Hematopoietic multipotent progenitor cell treated with erythropoietin and hydrocortisone succinate and interleukin-3 and kit ligand, for 6 days (in vitro differentiated cells): ENCODE measurements at regions not wholly inside any gene's neighbourhood (a gene's known extent, or its start where the extent isn't known, plus 50 kb on each side); places are given as distances from the start of the nearest gene placed in this dataset.
A peak's percentile ranks its signal among the peaks of the same experiment; 100 is the strongest.

Source experiments
- DNase-seq: peaks from one replicate; pipeline ENCODE4 v3.0.0-alpha.2; 2015

DNA sequence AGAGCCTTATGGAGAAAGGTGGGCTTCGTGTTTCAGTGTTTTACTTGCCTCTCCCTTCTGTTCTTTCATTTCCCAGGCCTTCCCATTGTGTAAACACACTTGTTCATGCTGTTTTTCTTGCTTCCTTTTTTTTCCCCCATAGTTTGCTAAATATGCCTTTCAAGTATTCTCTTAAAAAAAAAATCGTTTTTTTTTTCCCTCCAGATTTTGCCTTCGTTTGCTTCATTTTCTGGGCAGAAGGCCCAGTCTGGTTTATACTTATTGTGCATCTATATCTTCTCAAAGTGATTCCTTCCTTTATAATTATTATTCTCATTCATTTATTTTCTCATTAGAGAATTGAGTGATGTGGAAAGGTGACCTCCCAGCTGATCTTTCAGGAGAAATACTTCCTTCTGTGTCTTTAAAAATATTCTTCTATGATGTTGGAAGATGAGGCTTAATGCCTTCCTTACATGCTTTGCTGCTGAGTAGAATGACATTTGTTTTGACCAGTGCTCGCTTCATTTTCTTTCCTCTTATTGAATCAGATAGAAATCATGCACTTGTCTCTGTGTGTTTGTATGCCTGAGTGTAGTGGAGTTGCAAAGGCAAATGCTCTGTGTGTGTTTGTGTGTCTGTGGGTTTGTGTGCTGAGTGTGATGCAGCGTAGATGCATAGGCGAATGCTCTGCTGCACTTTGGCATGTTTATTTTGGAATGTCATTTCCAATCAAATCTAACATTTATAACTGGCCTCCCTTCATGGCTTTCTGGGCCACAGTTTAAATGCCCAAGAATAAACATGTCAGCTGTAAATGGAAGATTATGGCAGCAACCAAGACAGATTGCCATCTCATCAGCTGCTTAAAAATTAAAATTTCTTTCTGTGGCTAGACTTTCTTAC is 591.4 kb downstream of the FGF9 start:
- no peak for DNase-seq

DNA sequence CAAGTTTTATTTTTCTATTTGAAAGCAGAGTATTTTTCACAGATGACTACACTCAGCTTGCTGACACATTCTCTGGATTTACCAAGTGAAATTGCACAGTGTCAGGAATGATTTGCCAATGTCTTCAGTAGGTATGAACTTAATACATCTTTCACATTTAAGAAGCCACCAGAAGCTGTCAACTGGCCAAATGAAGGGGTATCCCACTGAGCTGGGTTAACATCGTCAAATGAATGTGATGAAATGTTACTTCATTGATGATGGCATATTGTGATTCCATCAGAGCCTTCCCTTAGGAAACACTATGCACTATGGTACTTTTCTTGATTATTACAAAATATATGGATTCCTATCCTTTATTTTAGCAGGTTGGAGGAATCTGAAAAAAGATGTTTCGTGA is 592.3 kb downstream of the FGF9 start:
- no peak for DNase-seq

DNA sequence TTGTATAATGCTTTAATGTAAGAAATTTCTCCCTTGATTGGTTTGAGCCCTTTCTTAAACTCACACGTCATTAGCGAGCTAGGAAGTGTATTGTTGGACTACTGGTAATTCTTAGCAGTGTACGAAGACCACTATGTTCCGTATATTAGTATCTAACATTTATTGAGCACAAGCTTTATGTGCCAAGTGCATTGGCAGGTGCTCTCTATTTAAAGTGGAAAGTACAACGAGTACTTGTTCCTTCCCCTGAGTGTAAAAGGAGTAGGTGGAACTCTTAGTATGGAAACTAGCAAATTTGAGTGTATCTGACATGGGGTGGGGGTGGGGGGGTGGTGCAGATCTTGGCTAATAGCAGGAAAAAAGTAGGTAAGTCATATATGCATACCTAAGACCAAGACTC is 594.7 kb downstream of the FGF9 start:
- DNase-seq = no peak

DNA sequence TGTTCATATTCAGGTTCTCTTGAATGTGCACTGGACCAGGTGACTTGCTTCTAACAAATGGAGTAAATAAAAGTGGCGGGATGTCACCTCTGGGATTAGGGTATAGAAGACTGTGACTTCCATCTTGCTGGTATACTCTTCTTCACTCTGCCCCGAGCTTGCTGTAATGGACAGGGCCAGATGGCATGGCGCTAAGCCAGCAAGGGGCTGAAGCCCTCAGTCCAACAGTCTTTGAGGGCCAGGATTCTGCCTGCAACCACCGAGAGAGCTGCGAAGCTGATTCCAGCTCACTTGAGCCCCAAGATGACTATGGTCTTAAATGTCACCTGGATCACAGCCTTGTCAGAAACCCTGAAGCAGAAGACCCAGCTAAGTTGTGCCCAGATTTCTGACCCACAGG is 600.0 kb downstream of the FGF9 start:
- no peak for DNase-seq

DNA sequence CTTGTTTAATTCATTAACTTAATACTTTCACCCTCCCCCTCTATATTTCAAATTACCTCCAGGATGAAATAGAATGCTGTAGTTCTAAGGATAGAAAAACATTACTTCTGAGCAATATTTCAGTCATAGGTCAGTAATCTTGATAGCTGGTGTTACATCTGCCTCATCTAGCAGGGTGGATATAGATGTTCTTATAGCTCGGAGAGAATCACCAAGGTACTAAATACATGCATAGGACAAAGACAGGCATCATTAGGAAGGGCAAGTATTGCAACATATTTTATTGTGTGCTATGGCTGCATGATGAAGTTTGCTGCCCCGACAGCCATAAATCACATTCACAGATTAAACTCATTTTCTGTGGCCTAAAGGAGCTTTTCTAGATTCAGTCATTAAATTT is 601.0 kb downstream of the FGF9 start:
- DNase-seq = no peak

DNA sequence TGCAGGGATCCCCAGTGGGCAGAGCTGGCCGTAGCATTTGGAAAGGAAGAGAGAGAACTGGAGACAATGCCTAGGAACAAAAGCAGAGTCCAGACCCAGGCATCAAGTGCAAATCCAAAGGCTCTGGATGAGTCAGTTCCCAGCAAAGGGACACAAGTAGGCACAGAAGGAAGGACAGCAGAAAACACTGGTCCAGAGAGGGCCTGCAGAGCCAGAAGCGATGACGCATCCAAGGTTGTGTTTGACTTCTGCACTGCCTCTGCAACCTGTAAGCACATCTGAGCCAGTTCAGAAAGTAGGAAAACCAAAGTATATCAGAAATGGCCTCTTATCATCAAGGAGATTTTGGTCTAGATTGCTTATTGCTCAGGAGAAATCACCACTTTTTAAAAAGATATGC is 604.5 kb downstream of the FGF9 start:
- DNase-seq = no peak

DNA sequence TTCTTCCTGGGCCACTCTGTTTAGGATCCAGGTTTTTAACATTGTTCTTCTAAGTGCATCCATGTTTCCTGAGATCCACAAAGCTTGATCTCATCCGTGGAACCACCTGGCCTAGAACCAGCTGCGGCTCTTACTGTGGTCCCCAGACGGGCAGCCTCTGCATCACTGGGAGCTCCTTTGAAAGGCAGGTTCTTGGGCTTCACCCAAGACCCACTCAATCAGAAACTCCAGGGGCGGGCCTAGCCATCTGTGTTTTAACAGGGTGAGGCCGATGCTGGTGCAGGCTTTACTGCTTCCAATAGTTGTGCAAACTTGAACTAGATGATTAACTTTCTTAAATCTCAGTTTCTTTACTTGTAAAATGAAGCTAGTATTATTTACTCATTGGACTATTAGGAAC is 605.7 kb downstream of the FGF9 start:
- DNase-seq = no peak

DNA sequence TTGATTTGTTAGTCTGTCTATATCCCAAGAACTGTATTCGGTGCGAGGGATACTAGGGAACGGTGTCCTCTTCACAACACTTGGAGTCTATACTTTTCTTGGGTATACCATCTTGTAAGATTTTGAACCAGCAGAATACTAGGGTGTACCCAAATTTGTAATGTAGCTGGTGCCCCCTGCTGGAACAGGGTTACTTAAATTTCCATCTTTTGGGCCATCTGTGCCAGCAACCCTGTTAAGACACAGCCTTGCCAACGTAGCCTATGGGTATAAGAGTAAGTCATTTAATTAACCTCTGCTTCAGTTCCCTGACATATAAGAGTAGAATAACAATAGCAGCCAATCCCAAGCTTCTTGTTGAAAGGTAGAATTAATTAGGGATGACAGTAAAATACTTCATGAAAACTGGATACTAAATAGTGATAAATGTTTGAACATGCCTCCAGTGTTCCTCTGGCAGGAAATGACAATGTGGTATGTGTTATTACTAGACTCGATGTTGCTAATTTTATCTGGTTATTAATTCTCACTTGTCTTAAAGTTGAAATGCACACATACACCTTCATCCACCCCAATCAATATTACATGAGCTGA is 607.6 kb downstream of the FGF9 start:
- DNase-seq = peak; percentile 63

DNA sequence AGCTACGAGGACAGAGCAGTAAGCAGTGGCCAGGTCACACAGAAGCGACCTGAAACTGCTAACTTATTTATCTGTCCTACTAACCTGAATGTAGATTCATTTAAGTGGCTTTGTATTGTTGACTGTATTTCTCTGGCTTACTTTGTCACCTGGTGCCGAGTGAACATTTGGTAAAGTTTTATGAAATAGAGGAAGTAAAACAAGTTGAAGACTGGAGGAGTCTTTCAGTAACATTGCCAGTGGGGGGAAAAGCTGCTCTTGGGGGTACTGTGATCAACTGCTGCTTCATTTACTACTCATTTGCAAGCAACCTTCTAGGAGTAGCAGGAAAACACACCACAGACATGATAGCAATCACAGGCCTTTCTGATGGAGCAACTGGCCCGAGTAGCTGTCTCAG is 615.0 kb downstream of the FGF9 start:
- DNase-seq = no peak

DNA sequence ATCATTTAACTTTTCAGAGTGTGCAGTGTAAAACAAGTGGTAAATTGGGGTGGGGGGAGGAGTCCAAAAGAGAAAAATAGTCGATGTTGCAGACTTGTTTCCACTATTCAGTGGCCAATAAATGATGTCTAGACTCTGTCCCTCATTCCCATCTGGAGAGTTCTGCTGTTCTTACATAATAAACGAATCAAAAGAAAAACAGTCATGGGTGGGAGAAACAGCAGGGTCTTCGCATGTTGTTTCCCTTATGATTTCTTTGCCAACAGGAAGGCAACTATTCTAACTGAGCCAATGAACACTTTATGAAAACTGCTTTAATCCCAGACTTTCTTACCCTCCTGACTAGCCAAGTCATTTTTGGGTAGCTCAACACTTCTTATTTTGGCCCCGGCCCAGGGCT is 615.5 kb downstream of the FGF9 start:
- no peak for DNase-seq

DNA sequence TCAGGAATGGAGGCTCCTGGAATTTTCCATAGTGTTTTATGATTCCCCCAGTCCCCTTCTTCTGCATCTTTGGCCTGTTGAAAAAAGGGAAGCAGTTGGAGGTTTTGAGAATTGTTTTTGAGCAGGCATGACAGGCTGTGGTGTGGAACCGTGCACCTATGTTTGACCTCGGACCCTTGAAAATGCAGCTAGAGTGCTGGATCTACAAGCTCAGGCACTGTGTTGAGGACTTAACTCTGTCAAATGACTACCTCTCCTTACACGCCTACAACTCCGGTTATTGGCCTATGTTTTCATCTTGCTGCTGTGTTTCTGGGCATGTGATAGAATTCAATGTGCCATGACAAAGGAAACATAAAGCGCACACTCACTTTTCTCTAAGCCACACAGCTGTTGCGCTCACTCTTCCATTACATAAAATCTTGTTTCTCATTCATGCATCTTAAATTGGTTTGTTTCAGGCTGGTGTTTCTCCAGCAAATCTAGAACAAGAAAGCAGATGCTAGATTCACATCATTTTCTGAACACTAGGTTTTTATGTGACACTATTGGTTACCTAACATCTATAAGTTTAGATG is 616.6 kb downstream of the FGF9 start:
- no peak for DNase-seq

DNA sequence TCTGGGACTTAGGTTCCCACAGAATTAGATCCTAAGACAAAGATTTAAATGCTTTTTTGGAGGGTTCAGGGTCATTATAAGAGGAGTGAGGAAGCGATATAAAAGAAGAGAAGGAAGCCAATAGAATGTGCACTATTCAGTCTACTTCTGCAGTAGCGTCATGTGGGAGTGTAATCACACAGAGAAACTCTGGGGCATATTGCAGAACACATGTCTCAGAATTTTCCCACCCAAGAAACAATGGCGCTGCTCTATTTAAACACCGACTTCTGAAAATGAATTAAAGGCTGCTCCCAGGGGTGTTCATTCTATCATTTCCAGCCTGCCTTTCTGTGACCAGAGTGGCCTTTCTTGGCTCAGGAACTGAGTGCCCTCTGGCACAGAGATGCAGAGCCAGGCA is 617.6 kb downstream of the FGF9 start:
- no peak for DNase-seq

DNA sequence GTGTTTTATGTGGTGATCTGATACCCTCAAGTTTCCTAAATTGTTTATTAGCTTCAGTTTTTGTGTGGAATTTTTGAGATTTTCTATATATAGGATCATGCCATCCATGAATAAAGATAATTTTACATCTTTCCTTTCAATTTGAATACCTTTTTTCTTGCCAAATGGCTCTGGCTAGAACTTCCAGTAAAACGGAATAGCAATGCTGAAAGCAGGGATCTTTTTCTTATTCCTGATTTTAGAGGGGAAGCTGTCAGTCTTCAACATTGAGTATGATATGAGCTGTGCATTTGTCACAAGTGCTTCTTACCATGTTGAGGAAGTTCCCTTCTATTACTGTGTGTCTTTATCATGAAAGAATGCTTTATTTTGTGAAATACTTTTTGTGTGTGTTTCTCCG is 618.8 kb downstream of the FGF9 start:
- DNase-seq = no peak

DNA sequence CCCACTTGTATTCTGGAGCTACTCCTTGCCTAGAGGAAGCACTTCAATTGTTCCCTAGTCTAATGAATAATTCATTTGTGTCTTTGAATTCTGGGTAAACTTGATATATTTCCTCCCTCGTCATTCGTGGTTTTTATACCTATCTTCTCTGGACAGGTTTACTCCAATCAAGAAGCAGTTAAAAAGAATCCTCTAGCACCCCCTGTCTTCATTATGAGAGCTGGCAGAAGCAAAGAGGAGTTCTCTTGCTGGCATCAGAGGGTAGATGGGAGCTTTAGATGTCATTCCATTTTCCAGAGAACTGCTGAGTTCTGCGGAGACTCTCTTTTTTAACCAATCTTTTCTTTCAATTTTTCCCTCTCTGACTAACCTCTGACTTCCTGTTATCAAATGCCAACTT is 627.7 kb downstream of the FGF9 start:
- no peak for DNase-seq

DNA sequence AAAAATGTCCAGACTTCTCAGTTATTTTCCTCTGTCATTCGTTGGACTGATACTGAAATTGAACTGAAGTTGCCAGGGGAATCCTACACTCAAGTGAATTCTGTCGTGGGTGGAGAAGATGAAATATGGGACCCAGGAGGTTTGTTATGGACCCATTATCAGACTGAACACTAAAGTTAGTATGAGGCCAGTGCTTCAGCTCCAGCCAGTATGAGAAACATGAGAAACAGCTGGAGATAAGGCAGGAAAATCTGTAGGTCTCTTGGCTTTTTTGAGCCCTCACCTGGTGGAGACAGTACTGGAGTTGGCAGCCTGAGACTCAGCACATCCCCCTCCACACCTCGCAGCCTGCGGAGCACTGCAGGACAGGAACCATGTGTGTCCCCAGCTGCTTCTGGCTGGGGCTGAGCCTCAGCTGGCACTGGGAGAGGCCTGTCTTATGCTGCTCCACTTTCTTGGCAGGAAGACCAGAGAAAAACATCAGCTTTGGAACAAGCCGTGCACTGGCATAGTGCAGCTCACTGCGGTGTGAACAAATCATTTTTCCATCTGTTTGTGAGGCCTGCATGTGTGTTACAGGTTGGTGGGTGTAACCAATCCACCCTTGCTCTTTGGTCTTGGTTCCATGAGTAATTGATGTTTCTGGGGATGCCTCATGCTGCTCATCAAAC is 641.0 kb downstream of the FGF9 start:
- DNase-seq = no peak

DNA sequence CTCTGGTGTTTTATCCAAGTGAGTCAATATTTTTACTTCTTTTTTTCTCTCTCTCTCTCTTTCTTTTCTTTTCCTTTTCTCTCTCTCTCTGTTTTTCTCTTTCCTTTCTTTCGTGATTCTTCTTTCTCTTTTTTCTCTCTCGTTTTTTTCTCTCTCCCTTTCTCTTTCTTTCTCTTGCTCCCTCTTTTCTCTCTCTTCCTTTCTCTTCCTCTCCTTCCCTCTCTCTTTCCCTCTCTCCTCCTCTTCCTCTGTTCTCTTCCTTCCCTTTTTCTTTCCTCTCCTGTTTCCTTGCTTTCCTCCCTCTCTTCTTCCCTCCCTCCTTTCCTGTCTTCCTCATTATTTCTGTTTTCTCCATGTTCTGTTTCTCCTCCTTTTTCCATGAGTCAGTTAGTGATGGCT is 641.5 kb downstream of the FGF9 start:
- no peak for DNase-seq

DNA sequence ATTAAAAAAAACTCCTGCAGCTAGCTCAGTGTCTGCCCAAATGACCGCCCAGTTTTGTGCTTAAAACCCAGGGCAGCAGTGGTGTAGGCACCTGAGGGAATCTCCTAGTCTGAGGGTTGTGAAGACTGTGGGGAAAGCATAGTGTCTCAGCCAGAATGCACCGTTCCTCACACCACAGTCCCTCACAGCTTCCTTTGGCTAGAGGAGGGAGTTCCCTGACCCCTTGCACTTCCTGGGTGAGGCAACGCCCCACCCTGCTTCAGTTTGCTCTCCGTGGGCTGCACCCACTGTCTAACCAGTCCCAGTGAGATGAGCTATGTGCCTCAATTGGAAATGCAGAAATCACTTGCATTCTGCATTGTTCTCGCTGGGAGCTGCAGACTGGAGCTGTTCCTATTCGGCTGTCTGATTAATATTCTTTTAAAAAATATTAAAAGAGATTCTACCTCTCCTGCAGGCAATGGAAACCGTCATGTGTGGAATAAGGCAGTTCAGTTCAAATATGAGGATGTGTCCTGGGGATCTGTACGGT is 645.7 kb downstream of the FGF9 start:
- no peak for DNase-seq

DNA sequence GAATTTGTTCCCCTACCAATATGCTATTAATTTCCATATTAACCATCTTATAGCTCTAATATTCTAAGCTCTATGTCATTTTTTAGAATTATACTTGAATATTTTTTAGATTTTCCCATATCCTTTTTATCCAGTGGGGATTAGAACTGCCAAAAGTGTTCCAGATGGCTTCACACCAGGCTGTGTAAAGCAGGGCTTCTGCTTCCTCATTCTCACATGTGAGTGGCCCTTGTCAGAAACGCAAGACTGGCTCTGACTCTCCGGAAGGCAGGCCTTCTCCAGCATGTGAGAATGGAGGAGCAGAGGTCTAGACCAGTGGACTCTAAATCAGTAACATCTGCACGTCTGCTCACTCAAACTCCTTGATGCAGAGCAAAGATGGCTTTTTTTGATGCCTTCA is 650.1 kb downstream of the FGF9 start:
- DNase-seq = no peak

DNA sequence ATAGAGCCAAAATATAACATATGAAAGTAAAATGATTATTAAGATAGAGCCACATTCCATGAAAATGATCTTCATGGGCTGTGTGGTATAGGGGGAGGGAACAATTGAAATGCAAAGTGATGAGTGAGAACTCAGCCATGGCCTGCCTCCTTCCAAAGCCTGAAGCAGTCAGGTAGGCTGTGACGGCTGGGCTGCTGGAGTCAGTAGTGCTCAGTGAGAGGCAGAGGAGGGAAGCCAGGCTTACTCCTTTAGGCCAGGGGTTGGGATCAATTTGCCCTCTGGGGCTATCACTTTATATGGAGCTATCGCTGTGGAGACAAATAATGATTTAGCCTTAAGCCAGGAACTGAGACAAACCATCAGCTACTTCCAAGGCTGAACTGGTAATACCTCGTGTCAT is 654.9 kb downstream of the FGF9 start:
- no peak for DNase-seq

DNA sequence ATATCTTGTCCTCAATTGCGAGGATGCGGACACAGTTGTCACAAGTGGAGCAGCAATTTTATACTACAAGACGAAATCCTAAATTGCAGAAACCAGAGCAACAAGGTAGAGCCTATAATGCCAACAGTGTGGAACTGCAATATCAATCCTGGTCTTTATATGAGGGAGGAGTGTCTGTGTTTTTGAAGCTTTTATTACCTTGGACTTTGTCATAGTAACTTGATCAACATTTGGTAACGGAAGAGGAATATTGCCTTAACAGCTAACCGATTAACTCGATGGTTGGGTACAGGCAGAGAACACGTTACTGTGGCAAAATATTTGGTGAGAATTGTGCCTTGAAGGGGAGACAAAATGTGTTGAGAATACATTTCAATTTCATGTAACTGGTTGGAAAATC is 661.5 kb downstream of the FGF9 start:
- DNase-seq = no peak

DNA sequence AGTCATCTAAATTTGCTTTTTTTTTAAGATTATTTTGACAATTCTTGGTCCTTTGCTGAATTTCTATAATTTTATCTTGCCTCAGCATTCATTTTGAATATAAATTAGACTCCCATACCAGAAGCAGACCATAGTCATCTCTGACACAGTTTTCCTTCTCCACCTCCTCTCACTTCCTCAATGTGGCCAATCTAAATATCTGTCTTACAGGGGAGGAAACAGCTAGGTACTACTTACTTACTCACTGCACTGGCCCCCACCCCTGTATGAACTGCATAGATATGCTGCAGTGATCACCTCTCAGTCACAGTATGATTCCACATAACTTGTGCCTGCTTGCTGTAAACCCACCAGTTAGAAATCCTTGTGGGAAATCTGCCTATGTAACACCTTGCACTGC is 665.6 kb downstream of the FGF9 start:
- DNase-seq = no peak

DNA sequence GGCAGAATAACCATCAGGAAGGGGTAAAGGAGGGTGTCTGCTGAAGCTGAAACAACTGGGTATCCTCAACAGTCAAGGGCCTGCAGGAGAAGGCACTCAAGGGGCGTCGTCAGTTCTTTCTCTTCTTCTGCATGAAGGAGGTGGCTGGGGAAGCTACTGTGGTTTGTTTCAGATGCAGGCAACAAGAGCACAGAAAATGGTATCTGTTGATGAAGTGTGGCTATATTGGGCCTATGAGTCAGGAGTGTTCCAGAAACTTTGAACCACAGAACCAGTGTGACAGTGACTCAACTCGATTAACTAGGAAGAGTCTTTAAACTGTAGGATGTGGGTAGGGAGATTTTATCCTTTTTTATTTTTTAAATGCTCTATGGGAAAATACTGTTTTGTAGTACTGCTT is 686.3 kb downstream of the FGF9 start:
- no peak for DNase-seq

DNA sequence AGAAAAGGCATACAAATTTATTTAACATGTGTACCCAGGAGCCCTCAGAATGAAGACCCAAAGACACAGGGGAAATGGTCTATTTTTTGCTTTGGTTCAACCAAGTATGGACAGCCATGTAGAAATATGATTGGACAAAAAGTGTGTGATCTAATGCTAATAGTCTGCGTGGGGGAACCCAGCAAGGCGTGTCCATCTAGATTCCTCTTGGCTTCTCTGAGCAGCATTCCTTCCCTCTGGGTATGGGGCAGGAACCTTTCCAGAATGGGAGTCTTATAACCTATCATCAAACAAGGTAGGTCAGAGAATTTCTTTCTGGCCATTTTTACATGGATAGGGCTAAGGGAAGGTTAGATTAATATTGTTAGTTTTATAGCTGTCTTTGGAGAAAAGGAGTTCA is 698.2 kb downstream of the FGF9 start:
- DNase-seq = no peak

DNA sequence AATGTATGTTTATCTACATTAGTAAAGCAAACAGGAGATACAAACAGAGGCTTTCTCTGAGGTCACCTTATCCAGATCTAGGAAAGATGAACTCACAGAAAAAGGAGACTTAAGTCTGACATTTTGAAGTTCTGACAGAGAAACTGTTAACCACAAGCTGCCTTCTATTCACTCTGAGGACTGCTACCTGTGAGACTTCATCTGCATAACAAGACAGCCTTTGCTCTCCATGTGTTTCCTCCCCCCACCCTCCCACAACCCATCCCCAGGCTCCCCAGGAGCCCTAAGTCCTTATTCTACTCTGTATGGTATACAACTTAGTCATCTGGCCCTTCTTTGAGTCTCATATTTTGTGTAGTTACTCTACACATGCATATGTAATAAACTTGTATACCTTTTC is 699.0 kb downstream of the FGF9 start:
- DNase-seq = no peak
